ENCODE measurements at regions not wholly inside any gene's neighbourhood (a gene's known extent, or its start where the extent isn't known, plus 50 kb on each side); places are given as distances from the start of the nearest gene placed in this dataset.

- no peak for TF ChIP-seq CTCF (IDR thresholded peaks at IDR 0.05)
- no peak for TF ChIP-seq POLR2AphosphoS5 (IDR thresholded peaks at IDR 0.05)
- TF ChIP-seq POLR2A (IDR thresholded peaks at IDR 0.05) = no peak
Measured at GRCh38 chr11:134665571-134666270, 253.7 kb upstream of the B3GAT1 start.

All from prostate gland (tissue), 2 donors.